Glutamatergic neuron (in vitro differentiated cells): ENCODE measurements at regions not wholly inside any gene's neighbourhood (a gene's known extent, or its start where the extent isn't known, plus 50 kb on each side); places are given as distances from the start of the nearest gene placed in this dataset.
A peak's percentile ranks its signal among the peaks of the same experiment; 100 is the strongest.

Source experiments
- DNase-seq: peaks from one replicate; pipeline ENCODE4 v3.0.0; 2022
- H3K27ac Mint-ChIP-seq: one replicate; pipeline ENCODE4 v1.8.0; 2020; ENCODE audit warnings: mild to moderate bottlenecking, mixed read lengths, inconsistent platforms; ENCODE audit not compliant: unreplicated experiment
- H3K27me3 Mint-ChIP-seq: one replicate; pipeline ENCODE4 v1.8.0; 2020; ENCODE audit warnings: mild to moderate bottlenecking, moderate library complexity, mixed read lengths, inconsistent platforms; ENCODE audit not compliant: unreplicated experiment
- H3K36me3 Mint-ChIP-seq: one replicate; pipeline ENCODE4 v1.8.0; 2020; ENCODE audit warnings: mild to moderate bottlenecking, mixed read lengths, inconsistent platforms; ENCODE audit not compliant: unreplicated experiment
- H3K4me1 Mint-ChIP-seq: one replicate; pipeline ENCODE4 v1.8.0; 2020; ENCODE audit warnings: mild to moderate bottlenecking, low read depth, mixed read lengths, inconsistent platforms; ENCODE audit not compliant: unreplicated experiment
- H3K4me3 Mint-ChIP-seq: one replicate; pipeline ENCODE4 v1.8.0; 2020; ENCODE audit warnings: mild to moderate bottlenecking, mixed read lengths, inconsistent platforms; ENCODE audit not compliant: unreplicated experiment
- H3K9me3 Mint-ChIP-seq: one replicate; pipeline ENCODE4 v1.8.0; 2020; ENCODE audit warnings: mild to moderate bottlenecking, moderate library complexity, mixed read lengths, inconsistent platforms; ENCODE audit not compliant: unreplicated experiment
- CTCF ChIP-seq: fragments of 200-600 bp; sonication (generic); IDR thresholded peaks from one replicate; pipeline ENCODE4 v1.5.0; 2021; ENCODE audit not compliant: partially characterized antibody, unreplicated experiment

DNA sequence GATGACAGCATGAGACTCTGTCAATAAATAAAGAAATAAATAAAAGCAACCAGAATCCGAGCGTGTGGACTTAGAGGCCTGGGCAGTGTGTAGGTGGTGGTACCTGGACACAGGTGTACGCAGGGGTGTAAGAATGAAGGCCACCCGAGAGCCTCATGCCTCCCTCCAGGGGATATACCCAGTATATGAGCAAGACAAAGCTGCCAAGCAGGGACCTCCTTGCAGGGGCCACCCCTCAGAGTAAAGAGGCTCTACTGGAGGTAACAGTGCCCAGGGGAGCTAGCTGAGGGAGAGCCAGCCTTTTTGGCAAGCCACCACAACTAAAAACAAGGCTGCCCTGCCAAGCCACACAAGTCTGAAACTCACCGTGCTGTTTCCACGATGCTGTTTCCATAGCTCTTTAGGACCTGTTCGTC lies 179.2 kb upstream of the RAB4A start:
- TF ChIP-seq CTCF, result no peak
- DNase-seq, result no peak
- peak overlapping the region; percentile 36 for H3K4me3 Mint-ChIP-seq
- H3K27ac Mint-ChIP-seq, result peak overlapping the region; percentile 76
- no peaks in the 10 kb centered on the region for H3K9me3 Mint-ChIP-seq
- H3K4me1 Mint-ChIP-seq, result peaks cover 34% of the 10 kb centered on the region
- peaks cover 3% of the 10 kb centered on the region for H3K27me3 Mint-ChIP-seq
- H3K36me3 Mint-ChIP-seq, result no peaks in the 10 kb centered on the region

GRCh38 chr1:229092377-229093237 lies 178.3 kb upstream of the RAB4A start:
- no peak for DNase-seq
- H3K4me1 Mint-ChIP-seq, result peaks cover 34% of the 10 kb centered on the region

DNA sequence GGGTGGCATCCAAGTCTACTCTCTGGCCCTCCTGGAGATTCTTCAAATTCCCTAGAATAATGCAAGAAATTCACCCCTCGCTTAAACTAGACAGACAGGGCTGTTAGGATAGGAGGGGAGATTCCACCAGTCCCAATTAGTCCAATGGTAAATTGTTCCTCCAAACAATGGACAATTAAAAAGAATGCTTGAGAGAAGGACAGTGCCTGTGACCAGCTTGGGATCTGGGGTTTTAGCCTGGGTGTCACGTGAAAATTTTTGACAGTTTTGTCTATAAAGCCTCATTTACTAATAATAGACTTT lies 177.7 kb upstream of the RAB4A start:
- Mint-ChIP-seq H3K9me3 (no peaks in the 10 kb centered on the region), H3K27me3 (peaks cover 3% of the 10 kb centered on the region), H3K4me1 (peaks cover 34% of the 10 kb centered on the region), H3K27ac (no peak overlapping the region), H3K36me3 (no peaks in the 10 kb centered on the region), H3K4me3 (no peak overlapping the region)
- no peak for TF ChIP-seq CTCF
- no peak for DNase-seq

More at GRCh38 chr1:229092377-229093237, 178.3 kb upstream of the RAB4A start:
- Mint-ChIP-seq H3K27me3 (peaks cover 3% of the 10 kb centered on the region), H3K36me3 (no peaks in the 10 kb centered on the region), H3K27ac (peak overlapping the region; percentile 76), H3K4me3 (peak overlapping the region; percentile 55), H3K9me3 (no peaks in the 10 kb centered on the region)
- no peak for TF ChIP-seq CTCF

DNA sequence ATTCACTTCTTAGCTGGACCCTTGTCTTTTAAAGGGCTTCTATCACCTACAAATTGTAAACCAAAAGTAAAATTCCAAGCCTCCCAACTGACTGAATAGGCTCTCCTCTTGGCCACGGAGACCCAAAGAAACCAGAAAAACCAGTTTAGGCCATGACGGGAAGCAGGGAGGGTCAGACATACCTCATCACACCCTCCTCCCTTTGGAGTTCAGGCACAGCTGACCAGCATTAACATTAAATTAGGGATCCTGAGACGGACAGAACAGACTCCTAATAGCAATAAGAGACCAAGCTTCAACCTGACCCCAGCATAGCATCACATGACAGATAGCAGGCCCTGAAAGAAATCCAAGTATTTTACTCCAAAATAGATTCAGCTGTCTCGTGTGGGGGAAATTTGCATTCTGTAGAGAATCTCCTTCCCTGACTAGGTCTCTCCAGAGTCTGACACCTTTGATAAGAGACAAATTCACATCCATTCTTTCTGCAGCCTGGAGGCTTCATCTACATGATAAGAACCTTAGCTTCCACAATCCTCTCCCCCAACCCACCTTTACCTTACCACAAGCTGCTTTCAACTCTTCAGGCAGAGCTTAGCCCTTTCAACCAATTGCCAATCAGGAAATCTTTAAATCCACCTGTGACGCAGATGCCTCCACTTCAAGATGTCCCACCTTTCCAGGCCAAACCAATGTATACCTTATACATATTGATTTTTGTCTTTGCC lies 177.1 kb upstream of the RAB4A start:
- Mint-ChIP-seq H3K4me3 (no peak overlapping the region), H3K4me1 (peaks cover 32% of the 10 kb centered on the region), H3K36me3 (no peaks in the 10 kb centered on the region)

More for the DNA sequence above, 177.1 kb upstream of the RAB4A start:
- peaks cover 3% of the 10 kb centered on the region for H3K27me3 Mint-ChIP-seq
- H3K9me3 Mint-ChIP-seq, result no peaks in the 10 kb centered on the region
- H3K27ac Mint-ChIP-seq, result no peak overlapping the region
- no peak for DNase-seq
- no peak for TF ChIP-seq CTCF
